IMR-90 (cell line): ENCODE measurements at regions not wholly inside any gene's neighbourhood (a gene's known extent, or its start where the extent isn't known, plus 50 kb on each side); places are given as distances from the start of the nearest gene placed in this dataset.

ENCODE experiments used
- ATAC-seq: fragments of 200-7000 bp; cut with Tn5 transposase; 2 replicates; pipeline ENCODE4 v1.9.1; 2020; ENCODE audit warnings: low read depth, mild to moderate bottlenecking, moderate library complexity
- BruUV-seq: library from RNA; stranded (reverse); fragments of 400-500 nt; replicated peaks from 2 replicates; lab custom pipeline; 2021; lab: Mats Ljungman, UMichigan
- CTCF ChIA-PET: fragments of 300-600 bp; formaldehyde crosslinking; extraction: SDS; loops from one replicate; lab custom pipeline; 2021; ENCODE audit warnings: antibody characterized with exemption; lab: Yijun Ruan, JAX
- POLR2A ChIA-PET: fragments of 300-600 bp; sonication (Branson Sonifier 250); formaldehyde crosslinking; loops from one replicate; lab custom pipeline; 2022; ENCODE audit warnings: antibody characterized with exemption; ENCODE audit not compliant: unreplicated experiment; lab: Charles Lee
- DNase-seq: peaks from one replicate; pipeline ENCODE4 v3.0.0; 2013
- H2AFZ ChIP-seq: replicated peaks from 2 replicates; pipeline ENCODE3; 2013; ENCODE audit warnings: low read length, mild to moderate bottlenecking; ENCODE audit not compliant: poor library complexity
- H2AK5ac ChIP-seq: 2 replicates; pipeline ENCODE4 v1.6.1; 2013; ENCODE audit warnings: low read depth, low read length, inconsistent platforms
- H2AK9ac ChIP-seq: replicated peaks from 2 replicates; pipeline ENCODE3; 2013; ENCODE audit warnings: mild to moderate bottlenecking, low read depth, low read length, moderate library complexity; ENCODE audit not compliant: poor library complexity
- H2BK120ac ChIP-seq: 2 replicates; pipeline ENCODE4 v1.6.1; 2013; ENCODE audit warnings: low read depth, low read length, inconsistent platforms
- H2BK15ac ChIP-seq: 3 replicates; pipeline ENCODE4 v1.6.1; 2013; ENCODE audit warnings: low read depth, low read length, inconsistent platforms
- H2BK20ac ChIP-seq: 2 replicates; pipeline ENCODE4 v1.6.1; 2013; ENCODE audit warnings: low read depth, mild to moderate bottlenecking, inconsistent platforms, low read length, moderate library complexity
- H2BK5ac ChIP-seq: 2 replicates; pipeline ENCODE4 v1.6.1; 2013; ENCODE audit warnings: mild to moderate bottlenecking, low read depth, low read length, inconsistent platforms; ENCODE audit not compliant: poor library complexity, severe bottlenecking
- H3K14ac ChIP-seq: replicated peaks from 2 replicates; pipeline ENCODE4 v1.6.1; 2013; ENCODE audit warnings: low read depth, low read length, inconsistent platforms
- H3K18ac ChIP-seq: 2 replicates; pipeline ENCODE4 v1.6.1; 2013; ENCODE audit warnings: low read depth, low read length, control low read depth
- H3K23ac ChIP-seq: 2 replicates; pipeline ENCODE4 v1.6.1; 2013; ENCODE audit warnings: low read depth, low read length, inconsistent platforms
- H3K27ac ChIP-seq: 2 replicates; pipeline ENCODE4 v1.5.1; 2013; ENCODE audit warnings: mild to moderate bottlenecking, control low read depth, low read length; ENCODE audit not compliant: insufficient read depth
- H3K27me3 ChIP-seq: 2 replicates; pipeline ENCODE4 v1.6.1; 2013; ENCODE audit warnings: low read length; ENCODE audit not compliant: control insufficient read depth, insufficient read depth
- H3K36me3 ChIP-seq: 2 replicates; pipeline ENCODE4 v1.6.1; 2013; ENCODE audit warnings: low read length, mixed read lengths; ENCODE audit not compliant: control insufficient read depth, insufficient read depth
- H3K4ac ChIP-seq: 2 replicates; pipeline ENCODE4 v1.6.1; 2013; ENCODE audit warnings: low read depth, low read length, inconsistent platforms
- H3K4me1 ChIP-seq: 2 replicates; pipeline ENCODE4 v1.6.1; 2013; ENCODE audit warnings: low read length, mixed read lengths; ENCODE audit not compliant: control insufficient read depth, insufficient read depth
- H3K4me2 ChIP-seq: 2 replicates; pipeline ENCODE4 v1.6.1; 2013; ENCODE audit warnings: low read depth, mild to moderate bottlenecking, control low read depth, low read length, moderate library complexity
- H3K4me3 ChIP-seq: 2 replicates; pipeline ENCODE4 v1.5.1; 2013; ENCODE audit warnings: low read depth, mild to moderate bottlenecking, control low read depth, low read length, moderate library complexity; ENCODE audit not compliant: insufficient read depth
- H3K56ac ChIP-seq: 2 replicates; pipeline ENCODE4 v1.6.1; 2013; ENCODE audit warnings: low read length, inconsistent platforms; ENCODE audit not compliant: insufficient read depth; ENCODE audit errors: extremely low read depth
- H3K79me1 ChIP-seq, 2 experiments: 2 replicates each; pipeline ENCODE4 v1.6.1; 2013; ENCODE audit warnings: low read length in 2 of 2, inconsistent platforms in 1 of 2, low read depth in 1 of 2
- H3K9ac ChIP-seq: 2 replicates; pipeline ENCODE4 v1.6.1; 2013; ENCODE audit warnings: low read depth, low read length, control low read depth
- H3K9me1 ChIP-seq: 2 replicates; pipeline ENCODE4 v1.6.1; 2013; ENCODE audit warnings: low read length, inconsistent platforms; ENCODE audit not compliant: insufficient read depth
- H3K9me3 ChIP-seq: 2 replicates; pipeline ENCODE4 v1.6.1; 2013; ENCODE audit warnings: low read length; ENCODE audit not compliant: control insufficient read depth, insufficient read depth
- H4K20me1 ChIP-seq: 2 replicates; pipeline ENCODE4 v1.6.1; 2013; ENCODE audit warnings: low read length, inconsistent platforms; ENCODE audit not compliant: insufficient read depth
- H4K5ac ChIP-seq: 2 replicates; pipeline ENCODE4 v1.6.1; 2013; ENCODE audit warnings: mild to moderate bottlenecking, low read depth, low read length, control low read depth
- H4K8ac ChIP-seq, 2 experiments: 2 replicates each; pipeline ENCODE4 v1.6.1; 2013; ENCODE audit warnings: low read depth in 2 of 2, low read length in 2 of 2, control low read depth in 1 of 2, inconsistent platforms in 1 of 2
- H4K91ac ChIP-seq: 2 replicates; pipeline ENCODE4 v1.6.1; 2013; ENCODE audit warnings: low read depth, low read length, inconsistent platforms; ENCODE audit not compliant: insufficient read depth
- BHLHE40 ChIP-seq: fragments of 150-350 bp; IDR thresholded peaks from 2 replicates; pipeline ENCODE4 v1.6.1; 2016; ENCODE audit warnings: mild to moderate bottlenecking, low read depth, low read length
- CHD1 ChIP-seq: IDR thresholded peaks from 2 replicates; pipeline ENCODE4 v1.6.1; 2012; ENCODE audit warnings: low read depth, low read length, improper control_type of control experiment
- MAFK ChIP-seq: IDR thresholded peaks from 2 replicates; pipeline ENCODE4 v1.6.1; 2012; ENCODE audit warnings: low read depth, low read length, improper control_type of control experiment
- MXI1 ChIP-seq: IDR thresholded peaks from 2 replicates; pipeline ENCODE4 v1.6.1; 2012; ENCODE audit warnings: low read depth, mild to moderate bottlenecking, low read length, moderate library complexity, borderline replicate concordance
- NFE2L2 ChIP-seq: fragments of 150-350 bp; IDR thresholded peaks from 2 replicates; pipeline ENCODE4 v1.6.1; 2016; ENCODE audit warnings: low read depth, mild to moderate bottlenecking, low read length
- POLR2A ChIP-seq: IDR thresholded peaks from 2 replicates; pipeline ENCODE4 v1.6.1; 2012; ENCODE audit warnings: mild to moderate bottlenecking, low read depth, low read length
- RAD21 ChIP-seq: IDR thresholded peaks from 2 replicates; pipeline ENCODE4 v1.6.1; 2012; ENCODE audit warnings: low read length, improper control_type of control experiment
- RFX5 ChIP-seq: IDR thresholded peaks from 2 replicates; pipeline ENCODE4 v1.8.0; 2012; ENCODE audit warnings: low read depth, mild to moderate bottlenecking, low read length, moderate library complexity
- dilution Hi-C: fragments of 300-500 bp; cut with HindIII; formaldehyde crosslinking; loops from one replicate; pipeline ENCODE4 v1.14.3; 2018; ENCODE audit warnings: low sequenced_read_pairs; ENCODE audit not compliant: unreplicated experiment
- in situ Hi-C: fragments of 300-500 bp; cut with MboI; formaldehyde crosslinking; loops from 3 replicates; pipeline ENCODE4 v1.14.3; 2019; ENCODE audit warnings: low sequenced_read_pairs, inconsistent platforms, mixed read lengths
- intact Hi-C: fragments of 100-400 bp; cut with micrococcal nuclease; formaldehyde crosslinking; loops from 2 replicates; pipeline ENCODE4 v1.10.0; 2022
- TF ChIP-seq, protein P1 (sequence below): fragments of 150-350 bp; IDR thresholded peaks from 2 replicates; pipeline ENCODE4 v1.6.1; 2016; ENCODE audit warnings: low read depth, mild to moderate bottlenecking, low read length, moderate library complexity, borderline replicate concordance
- TF ChIP-seq, protein P2 (sequence below): fragments of 150-350 bp; IDR thresholded peaks from 2 replicates; pipeline ENCODE4 v1.6.1; 2017; ENCODE audit warnings: mild to moderate bottlenecking, antibody characterized with exemption, low read length, low read depth
- TF ChIP-seq, protein P3 (sequence below): conservative IDR thresholded peaks from 2 replicates; pipeline ENCODE4 v1.5.1; 2012; ENCODE audit warnings: mild to moderate bottlenecking, low read depth, low read length, improper control_type of control experiment

DNA sequence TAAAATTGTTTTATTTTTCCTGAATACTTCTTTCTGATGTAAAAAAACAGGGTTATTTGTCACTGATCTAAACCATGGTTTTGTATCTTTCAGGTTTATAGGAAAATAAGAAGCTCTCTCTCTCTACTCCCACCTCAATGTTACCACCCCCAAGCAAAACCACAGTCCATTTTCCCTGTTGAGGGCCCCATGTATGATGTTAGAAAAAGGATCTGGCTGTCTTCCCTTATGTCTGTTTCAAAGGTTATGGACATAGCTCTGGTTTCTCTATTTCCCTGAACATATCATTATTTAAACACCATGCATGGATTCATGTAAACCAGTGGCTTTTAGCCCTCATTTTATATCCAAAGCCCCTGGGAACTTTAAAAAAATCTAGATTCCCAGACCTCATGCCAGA lies 649.0 kb upstream of the TBX3 start:
- Histone ChIP-seq H3K9me3 (no peaks in the 10 kb centered on the region), H4K20me1 (no peaks in the 10 kb centered on the region), H2AK9ac (no peak overlapping the region), H3K14ac (no peak overlapping the region), H3K18ac (no peak overlapping the region), H3K27me3 (no peaks in the 10 kb centered on the region), H3K9me1 (peaks cover 8% of the 10 kb centered on the region), H3K27ac (no peak overlapping the region), H4K8ac (no peak overlapping the region), H2AFZ (no peak overlapping the region), H2BK20ac (no peak overlapping the region), H2BK15ac (no peak overlapping the region), H3K4me1 (peaks cover 6% of the 10 kb centered on the region), H3K79me1 (peaks cover 0 to 3% of the 10 kb centered on the region in 2 experiments; a peak in 2 of 4 replicates), H3K4me3 (no peak overlapping the region), H3K4ac (no peak overlapping the region), H2AK5ac (no peak overlapping the region), H3K56ac (no peak overlapping the region), H2BK120ac (no peak overlapping the region), H4K5ac (no peak overlapping the region), H3K4me2 (no peak overlapping the region), H3K36me3 (no peaks in the 10 kb centered on the region), H2BK5ac (no peak overlapping the region), H3K23ac (no peak overlapping the region), H3K9ac (no peak overlapping the region), H4K91ac (no peak overlapping the region)
- TF ChIP-seq MAFK (no peak), BHLHE40 (no peak), RFX5 (no peak), NFE2L2 (no peak), CHD1 (no peak), RAD21 (no peak), POLR2A (no peak), MXI1 (no peak)
- TF ChIP-seq, protein P1, sequence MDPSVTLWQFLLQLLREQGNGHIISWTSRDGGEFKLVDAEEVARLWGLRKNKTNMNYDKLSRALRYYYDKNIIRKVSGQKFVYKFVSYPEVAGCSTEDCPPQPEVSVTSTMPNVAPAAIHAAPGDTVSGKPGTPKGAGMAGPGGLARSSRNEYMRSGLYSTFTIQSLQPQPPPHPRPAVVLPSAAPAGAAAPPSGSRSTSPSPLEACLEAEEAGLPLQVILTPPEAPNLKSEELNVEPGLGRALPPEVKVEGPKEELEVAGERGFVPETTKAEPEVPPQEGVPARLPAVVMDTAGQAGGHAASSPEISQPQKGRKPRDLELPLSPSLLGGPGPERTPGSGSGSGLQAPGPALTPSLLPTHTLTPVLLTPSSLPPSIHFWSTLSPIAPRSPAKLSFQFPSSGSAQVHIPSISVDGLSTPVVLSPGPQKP: no peak
- TF ChIP-seq, protein P2, sequence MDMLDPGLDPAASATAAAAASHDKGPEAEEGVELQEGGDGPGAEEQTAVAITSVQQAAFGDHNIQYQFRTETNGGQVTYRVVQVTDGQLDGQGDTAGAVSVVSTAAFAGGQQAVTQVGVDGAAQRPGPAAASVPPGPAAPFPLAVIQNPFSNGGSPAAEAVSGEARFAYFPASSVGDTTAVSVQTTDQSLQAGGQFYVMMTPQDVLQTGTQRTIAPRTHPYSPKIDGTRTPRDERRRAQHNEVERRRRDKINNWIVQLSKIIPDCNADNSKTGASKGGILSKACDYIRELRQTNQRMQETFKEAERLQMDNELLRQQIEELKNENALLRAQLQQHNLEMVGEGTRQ: no peak
- TF ChIP-seq, protein P3, sequence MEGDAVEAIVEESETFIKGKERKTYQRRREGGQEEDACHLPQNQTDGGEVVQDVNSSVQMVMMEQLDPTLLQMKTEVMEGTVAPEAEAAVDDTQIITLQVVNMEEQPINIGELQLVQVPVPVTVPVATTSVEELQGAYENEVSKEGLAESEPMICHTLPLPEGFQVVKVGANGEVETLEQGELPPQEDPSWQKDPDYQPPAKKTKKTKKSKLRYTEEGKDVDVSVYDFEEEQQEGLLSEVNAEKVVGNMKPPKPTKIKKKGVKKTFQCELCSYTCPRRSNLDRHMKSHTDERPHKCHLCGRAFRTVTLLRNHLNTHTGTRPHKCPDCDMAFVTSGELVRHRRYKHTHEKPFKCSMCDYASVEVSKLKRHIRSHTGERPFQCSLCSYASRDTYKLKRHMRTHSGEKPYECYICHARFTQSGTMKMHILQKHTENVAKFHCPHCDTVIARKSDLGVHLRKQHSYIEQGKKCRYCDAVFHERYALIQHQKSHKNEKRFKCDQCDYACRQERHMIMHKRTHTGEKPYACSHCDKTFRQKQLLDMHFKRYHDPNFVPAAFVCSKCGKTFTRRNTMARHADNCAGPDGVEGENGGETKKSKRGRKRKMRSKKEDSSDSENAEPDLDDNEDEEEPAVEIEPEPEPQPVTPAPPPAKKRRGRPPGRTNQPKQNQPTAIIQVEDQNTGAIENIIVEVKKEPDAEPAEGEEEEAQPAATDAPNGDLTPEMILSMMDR: no peak
- ATAC-seq (no peak), DNase-seq (no peak)
- in situ Hi-C loops: loop anchor here (25.0 kb wide), 1 partner anchor 921 kb away; the partner anchor contains the start of gene TBX5
- ChIA-PET CTCF (no interaction called here), POLR2A (no interaction called here)
- no TSS peak for BruUV-seq
- intact Hi-C loops: no loop called here
- dilution Hi-C loops: no loop called here
